Left renal cortex interstitium (tissue), 4 donors: ENCODE measurements at regions not wholly inside any gene's neighbourhood (a gene's known extent, or its start where the extent isn't known, plus 50 kb on each side); places are given as distances from the start of the nearest gene placed in this dataset.
"Not testable (repeated sequence)": the region's sequence is repeated elsewhere in the genome, so short reads cannot be mapped to it uniquely, and the experiment has no call there.

Experiments
- DNase-seq, 4 donors: peaks; one replicate each; pipeline ENCODE4 v3.0.0-alpha.2; 2013; ENCODE audit warnings: low read depth in 4 of 4, low spot score in 2 of 4, missing footprints in 1 of 4

- no peak for DNase-seq
Measured at GRCh38 chr4:157701695-157701994, 471.2 kb downstream of the GASK1B start.

GRCh38 chr4:157700898-157701694 lies 471.7 kb downstream of the GASK1B start:
- no peak for DNase-seq

GRCh38 chr4:157689476-157689875 lies 468.9 kb downstream of the GRIA2 start:
- DNase-seq: no peak

- no peak for DNase-seq
Measured at GRCh38 chr4:157687971-157688370, 467.4 kb downstream of the GRIA2 start.

GRCh38 chr4:157679326-157679725 lies 458.8 kb downstream of the GRIA2 start:
- DNase-seq: not testable (repeated sequence)

- DNase-seq: no peak
Measured at GRCh38 chr4:157678478-157678877, 457.9 kb downstream of the GRIA2 start.

GRCh38 chr4:157674699-157675098 lies 454.2 kb downstream of the GRIA2 start:
- no peak for DNase-seq

- peak; percentile 3 to 33 (median 18) for DNase-seq
Measured at GRCh38 chr4:157667836-157668235, 447.3 kb downstream of the GRIA2 start.

- no peak for DNase-seq
Measured at GRCh38 chr4:157664726-157665125, 444.2 kb downstream of the GRIA2 start.

- DNase-seq: no peak
Measured at GRCh38 chr4:157655096-157655809, 434.7 kb downstream of the GRIA2 start.

GRCh38 chr4:157643257-157643656 lies 422.7 kb downstream of the GRIA2 start:
- no peak for DNase-seq

GRCh38 chr4:157634057-157634456 lies 413.5 kb downstream of the GRIA2 start:
- DNase-seq: no peak

GRCh38 chr4:157616741-157617472 lies 396.4 kb downstream of the GRIA2 start:
- no peak for DNase-seq

- no peak for DNase-seq
Measured at GRCh38 chr4:157607996-157608395, 387.5 kb downstream of the GRIA2 start.

- DNase-seq: no peak
Measured at GRCh38 chr4:157600583-157600982, 380.1 kb downstream of the GRIA2 start.

- DNase-seq: no peak
Measured at GRCh38 chr4:157591245-157591644, 370.7 kb downstream of the GRIA2 start.

GRCh38 chr4:157590679-157591078 lies 370.2 kb downstream of the GRIA2 start:
- no peak for DNase-seq

GRCh38 chr4:157587681-157588423 lies 367.3 kb downstream of the GRIA2 start:
- no peak for DNase-seq

- DNase-seq: no peak
Measured at GRCh38 chr4:157582141-157582540, 361.6 kb downstream of the GRIA2 start.

GRCh38 chr4:157576671-157577217 lies 356.2 kb downstream of the GRIA2 start:
- no peak for DNase-seq

- DNase-seq: no peak
Measured at GRCh38 chr4:157575339-157575738, 354.8 kb downstream of the GRIA2 start.
